ENCODE measurements at regions not wholly inside any gene's neighbourhood (a gene's known extent, or its start where the extent isn't known, plus 50 kb on each side); places are given as distances from the start of the nearest gene placed in this dataset.

DNA sequence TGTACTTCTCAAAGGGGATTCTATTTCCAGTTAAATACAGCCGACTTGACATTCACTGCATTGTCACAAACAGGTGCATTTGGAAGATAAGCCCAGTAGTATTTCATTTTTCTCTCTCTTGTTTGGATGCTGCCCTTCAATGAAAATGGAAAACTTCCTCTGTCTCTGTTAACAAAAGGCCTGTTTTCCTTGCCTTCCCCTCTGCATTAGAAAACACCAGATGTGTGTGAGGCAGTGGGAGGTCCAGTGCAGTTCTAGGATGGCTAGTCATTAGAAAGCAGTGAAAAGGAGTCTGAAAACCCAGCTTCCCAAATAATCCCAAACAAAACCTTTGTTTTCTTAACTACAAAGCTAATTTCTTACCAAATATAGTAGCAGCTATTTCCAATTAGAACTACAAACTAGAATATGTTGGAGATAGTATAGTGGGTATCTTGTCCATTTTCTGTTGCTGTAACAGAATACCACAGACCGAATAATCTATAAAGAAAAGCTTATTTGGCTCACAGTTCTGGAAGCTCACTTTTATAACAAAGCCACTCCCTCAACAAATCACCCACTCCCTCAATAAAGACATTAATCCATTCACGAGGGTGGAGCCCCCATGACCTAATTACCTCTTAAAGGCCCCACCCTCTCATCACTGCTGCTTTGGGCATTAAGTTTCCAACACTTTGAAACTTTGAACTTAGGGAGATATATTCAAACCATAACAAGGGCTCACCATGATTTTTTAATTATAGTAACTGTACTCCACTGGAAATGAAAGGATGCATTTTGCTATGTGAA is 452.1 kb upstream of the RPS6KA3 start:
- 0% methylated on average over 3 of the region's 3 CpGs for WGBS (ENCODE audit: insufficient coverage, low coverage, missing lambda C conversion rate)

More for the DNA sequence above, 452.1 kb upstream of the RPS6KA3 start:
- TF ChIP-seq ZC3H8 (IDR thresholded peaks at IDR 0.05) (no peak), ZNF696 (CRISPR knock-in tag; conservative IDR thresholded peaks at IDR 0.05) (no peak), ZNF77 (CRISPR knock-in tag; IDR thresholded peaks at IDR 0.05) (no peak), NFE2L1 (tag; IDR thresholded peaks at IDR 0.05; ENCODE audit: borderline replicate concordance, low read depth) (no peak), ZBTB17 (CRISPR knock-in tag; IDR thresholded peaks at IDR 0.05) (no peak)
- TF ChIP-seq, protein P1, sequence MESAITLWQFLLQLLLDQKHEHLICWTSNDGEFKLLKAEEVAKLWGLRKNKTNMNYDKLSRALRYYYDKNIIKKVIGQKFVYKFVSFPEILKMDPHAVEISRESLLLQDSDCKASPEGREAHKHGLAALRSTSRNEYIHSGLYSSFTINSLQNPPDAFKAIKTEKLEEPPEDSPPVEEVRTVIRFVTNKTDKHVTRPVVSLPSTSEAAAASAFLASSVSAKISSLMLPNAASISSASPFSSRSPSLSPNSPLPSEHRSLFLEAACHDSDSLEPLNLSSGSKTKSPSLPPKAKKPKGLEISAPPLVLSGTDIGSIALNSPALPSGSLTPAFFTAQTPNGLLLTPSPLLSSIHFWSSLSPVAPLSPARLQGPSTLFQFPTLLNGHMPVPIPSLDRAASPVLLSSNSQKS (CRISPR knock-in tag; IDR thresholded peaks at IDR 0.05): no peak
- TF ChIP-seq, protein P2, sequence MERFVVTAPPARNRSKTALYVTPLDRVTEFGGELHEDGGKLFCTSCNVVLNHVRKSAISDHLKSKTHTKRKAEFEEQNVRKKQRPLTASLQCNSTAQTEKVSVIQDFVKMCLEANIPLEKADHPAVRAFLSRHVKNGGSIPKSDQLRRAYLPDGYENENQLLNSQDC (CRISPR knock-in tag; IDR thresholded peaks at IDR 0.05): no peak
- TF ChIP-seq, protein P3, sequence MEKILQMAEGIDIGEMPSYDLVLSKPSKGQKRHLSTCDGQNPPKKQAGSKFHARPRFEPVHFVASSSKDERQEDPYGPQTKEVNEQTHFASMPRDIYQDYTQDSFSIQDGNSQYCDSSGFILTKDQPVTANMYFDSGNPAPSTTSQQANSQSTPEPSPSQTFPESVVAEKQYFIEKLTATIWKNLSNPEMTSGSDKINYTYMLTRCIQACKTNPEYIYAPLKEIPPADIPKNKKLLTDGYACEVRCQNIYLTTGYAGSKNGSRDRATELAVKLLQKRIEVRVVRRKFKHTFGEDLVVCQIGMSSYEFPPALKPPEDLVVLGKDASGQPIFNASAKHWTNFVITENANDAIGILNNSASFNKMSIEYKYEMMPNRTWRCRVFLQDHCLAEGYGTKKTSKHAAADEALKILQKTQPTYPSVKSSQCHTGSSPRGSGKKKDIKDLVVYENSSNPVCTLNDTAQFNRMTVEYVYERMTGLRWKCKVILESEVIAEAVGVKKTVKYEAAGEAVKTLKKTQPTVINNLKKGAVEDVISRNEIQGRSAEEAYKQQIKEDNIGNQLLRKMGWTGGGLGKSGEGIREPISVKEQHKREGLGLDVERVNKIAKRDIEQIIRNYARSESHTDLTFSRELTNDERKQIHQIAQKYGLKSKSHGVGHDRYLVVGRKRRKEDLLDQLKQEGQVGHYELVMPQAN (IDR thresholded peaks at IDR 0.05; ENCODE audit: borderline replicate concordance): no peak
- Histone ChIP-seq H3K9ac (ENCODE audit: insufficient read depth in 1 of 2, low read depth in 2 of 2, low read length in 2 of 2) (no peak overlapping the region), H2AFZ (ENCODE audit: low read depth, low read length) (no peak overlapping the region), H3K4me1 (replicated peaks in 1 of 2; ENCODE audit: control insufficient read depth in 2 of 2, insufficient read depth in 2 of 2, low read length in 2 of 2) (no peaks in the 10 kb centered on the region), H4K20me1 (replicated peaks; ENCODE audit: control insufficient read depth, insufficient read depth, low read length) (no peaks in the 10 kb centered on the region), H3K9me3 (replicated peaks; ENCODE audit: control insufficient read depth, insufficient read depth, low read depth, low read length) (no peaks in the 10 kb centered on the region), H3K4me3 (no peak overlapping the region), H3K36me3 (ENCODE audit: control insufficient read depth, insufficient read depth, low read length) (no peaks in the 10 kb centered on the region), H3K27ac (ENCODE audit: extremely low read depth, low read depth, low read length) (no peak overlapping the region), H3K79me2 (ENCODE audit: control insufficient read depth, insufficient read depth, low read length) (no peaks in the 10 kb centered on the region), H3K4me2 (ENCODE audit: insufficient read depth, low read length) (no peak overlapping the region), H3K27me3 (ENCODE audit: control insufficient read depth in 2 of 2, insufficient read depth in 2 of 2, low read length in 2 of 2) (no peaks in the 10 kb centered on the region), H3K9me1 (ENCODE audit: control insufficient read depth, insufficient read depth, low read length) (no peaks in the 10 kb centered on the region)
- ChIA-PET CTCF (ENCODE audit: low intra/inter-chr PET ratio) (no interaction called here), POLR2A (no interaction called here)
- no peak for ATAC-seq
- BruUV-seq (replicated peaks): no TSS peak
- intact Hi-C loops (cut with micrococcal nuclease) (no loop called here), in situ Hi-C loops (cut with MboI) (no loop called here)
- DNase-seq (ENCODE audit: extremely low read depth in 1 of 4, low spot score in 3 of 4): no peak
- no peak for FAIRE-seq

All from K562 (cell line).